HepG2 (cell line): ENCODE measurements at regions not wholly inside any gene's neighbourhood (a gene's known extent, or its start where the extent isn't known, plus 50 kb on each side); places are given as distances from the start of the nearest gene placed in this dataset.

Experiments
- ATAC-seq: fragments of 200-7000 bp; cut with Tn5 transposase; 3 replicates; pipeline ENCODE4 v1.9.1; 2020; ENCODE audit warnings: mild to moderate bottlenecking, moderate library complexity
- BruUV-seq: library from RNA; stranded (reverse); fragments of 400-500 nt; replicated peaks from 2 replicates; lab custom pipeline; 2021; lab: Mats Ljungman, UMichigan
- CTCF ChIA-PET: fragments of 300-600 bp; formaldehyde crosslinking; extraction: SDS; loops from one replicate; lab custom pipeline; 2021; ENCODE audit warnings: low total read pairs, inconsistent platforms, low intra/inter-chr PET ratio; lab: Yijun Ruan, JAX
- POLR2A ChIA-PET: fragments of 350-600 bp; sonication (Branson Sonifier 250); formaldehyde crosslinking; loops from one replicate; lab custom pipeline; 2020; ENCODE audit warnings: antibody characterized with exemption, inconsistent platforms; lab: Yijun Ruan, JAX
- DNase-seq: peaks from one replicate; pipeline ENCODE4 v3.0.0-alpha.2; 2015; ENCODE audit warnings: low spot score
- FAIRE-seq: peaks from 3 replicates; lab custom pipeline; 2011; peaks lifted over from hg19 to GRCh38; lab: Jason Lieb, UNC
- H2AFZ ChIP-seq: one replicate; pipeline ENCODE4 v1.6.1; 2011; ENCODE audit warnings: low read length, inconsistent platforms
- H3K27ac ChIP-seq: fragments of 300-600 bp; 3 replicates; pipeline ENCODE4 v1.8.0; 2011; ENCODE audit warnings: mixed run types, mild to moderate bottlenecking, mixed read lengths, low read length, inconsistent platforms; ENCODE audit not compliant: insufficient read depth; ENCODE audit errors: extremely low read length
- H3K27me3 ChIP-seq, 2 experiments: fragments of 200-600 bp in 1 of 2; 2 replicates in 1 of 2; 3 replicates in 1 of 2; pipeline versions ENCODE4 v1.6.0 to v1.8.0; 2011; ENCODE audit warnings: low read length in 2 of 2, mild to moderate bottlenecking in 2 of 2, moderate library complexity in 2 of 2, inconsistent platforms in 1 of 2; ENCODE audit not compliant: insufficient read depth in 2 of 2, control insufficient read depth in 1 of 2
- H3K36me3 ChIP-seq, 2 experiments: fragments of 200-600 bp in 1 of 2; replicated peaks in 1 of 2; 2 replicates in 1 of 2; 3 replicates in 1 of 2; pipeline versions ENCODE4 v1.5.1 to v1.8.0; 2011; ENCODE audit warnings: low read length in 2 of 2, inconsistent platforms in 1 of 2; ENCODE audit not compliant: insufficient read depth in 2 of 2, control insufficient read depth in 1 of 2
- H3K4me1 ChIP-seq: 2 replicates; pipeline ENCODE4 v1.5.1; 2012; ENCODE audit warnings: low read length, inconsistent platforms; ENCODE audit not compliant: insufficient read depth
- H3K4me2 ChIP-seq: 2 replicates; pipeline ENCODE4 v1.6.0; 2011; ENCODE audit warnings: low read depth, low read length, inconsistent platforms
- H3K4me3 ChIP-seq, 3 experiments: fragments of 200-600 bp in 1 of 3; sonication (generic), shearing (Covaris generic) in 1 of 3; replicated peaks in 1 of 3; 2 replicates each; pipeline ENCODE4 v1.5.1; 2011 to 2016; ENCODE audit warnings: low read length in 3 of 3, inconsistent platforms in 2 of 3, low read depth in 2 of 3, mild to moderate bottlenecking in 2 of 3, control low read depth in 1 of 3, mixed read lengths in 1 of 3; ENCODE audit not compliant: insufficient read depth in 1 of 3
- H3K79me2 ChIP-seq: one replicate; pipeline ENCODE4 v1.6.1; 2011; ENCODE audit warnings: low read length, inconsistent platforms; ENCODE audit not compliant: insufficient read depth
- H3K9ac ChIP-seq: 2 replicates; pipeline ENCODE4 v1.6.0; 2011; ENCODE audit warnings: mild to moderate bottlenecking, low read depth, low read length, inconsistent platforms; ENCODE audit not compliant: insufficient read depth
- H3K9me3 ChIP-seq: 2 replicates; pipeline ENCODE4 v1.5.1; 2012; ENCODE audit warnings: mild to moderate bottlenecking, low read length
- H4K20me1 ChIP-seq: 2 replicates; pipeline ENCODE4 v1.6.0; 2011; ENCODE audit warnings: inconsistent platforms, mild to moderate bottlenecking, low read length, moderate library complexity; ENCODE audit not compliant: insufficient read depth
- HMGA1 ChIP-seq: sonication (generic); formaldehyde crosslinking; conservative IDR thresholded peaks from 2 replicates; pipeline ENCODE4 v1.4.0; 2020; ENCODE audit warnings: missing genetic modification reagents
- PCBP1 ChIP-seq: fragments of 200-400 bp; formaldehyde crosslinking; IDR thresholded peaks from 2 replicates; pipeline ENCODE4 v1.6.1; 2017; ENCODE audit warnings: mild to moderate bottlenecking, low read depth, low read length, borderline replicate concordance
- PHF20 ChIP-seq: sonication (generic); formaldehyde crosslinking; IDR thresholded peaks from 2 replicates; pipeline ENCODE4 v1.5.0; 2020; ENCODE audit warnings: mild to moderate bottlenecking, missing genetic modification reagents
- ZNF7 ChIP-seq: IDR thresholded peaks from 2 replicates; pipeline ENCODE4 v1.6.1; 2016; ENCODE audit warnings: missing biosample characterization, missing genetic modification reagents
- ZNF75D ChIP-seq: sonication (generic); formaldehyde crosslinking; IDR thresholded peaks from 2 replicates; pipeline ENCODE4 v1.8.1; 2023; ENCODE audit warnings: missing genetic modification reagents, mild to moderate bottlenecking, borderline replicate concordance
- WGBS: methylation state at CpG from one replicate; pipeline ENCODE4 v1.1.6; 2017; ENCODE audit warnings: low lambda C conversion rate; 5-methylcytosine and 5-hydroxymethylcytosine counted together
- in situ Hi-C: cut with HindIII; loops from 2 replicates; pipeline ENCODE4 v1.10.0; 2017; ENCODE audit warnings: low pct_unique_long_range_greater_than_20kb; ENCODE audit not compliant: extremely low pct_ligation_motif_present
- intact Hi-C: fragments of 100-400 bp; cut with micrococcal nuclease; formaldehyde crosslinking; loops from one replicate; pipeline ENCODE4 v1.10.0; 2022; ENCODE audit not compliant: unreplicated experiment
- TF ChIP-seq, protein P1 (sequence below): sonication (generic); formaldehyde crosslinking; IDR thresholded peaks from 2 replicates; pipeline ENCODE4 v1.4.0; 2020; ENCODE audit warnings: missing genetic modification reagents
- TF ChIP-seq, protein P2 (sequence below): sonication (generic); formaldehyde crosslinking; IDR thresholded peaks from 2 replicates; pipeline ENCODE4 v1.5.0; 2020; ENCODE audit warnings: missing genetic modification reagents

DNA sequence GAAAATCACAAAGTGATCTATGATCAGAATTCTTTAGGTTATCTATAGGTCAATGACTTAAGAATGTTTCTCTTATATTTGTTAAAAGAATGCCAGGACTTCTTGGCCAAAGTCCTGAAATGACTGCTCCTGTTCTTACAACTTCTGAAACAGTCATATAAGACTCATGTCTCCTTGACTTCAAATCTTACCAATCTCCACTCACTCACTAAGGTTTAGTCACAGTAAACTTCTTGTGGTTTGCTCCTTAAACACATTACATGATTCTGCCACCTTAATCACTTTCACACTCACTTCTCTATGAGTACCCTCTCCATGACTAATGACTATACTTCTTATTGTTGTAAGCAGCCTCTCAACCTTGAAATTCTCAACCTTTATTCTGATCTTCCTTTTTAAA is 648.7 kb upstream of the CCDC179 start (continued):
- TF ChIP-seq, protein P1, sequence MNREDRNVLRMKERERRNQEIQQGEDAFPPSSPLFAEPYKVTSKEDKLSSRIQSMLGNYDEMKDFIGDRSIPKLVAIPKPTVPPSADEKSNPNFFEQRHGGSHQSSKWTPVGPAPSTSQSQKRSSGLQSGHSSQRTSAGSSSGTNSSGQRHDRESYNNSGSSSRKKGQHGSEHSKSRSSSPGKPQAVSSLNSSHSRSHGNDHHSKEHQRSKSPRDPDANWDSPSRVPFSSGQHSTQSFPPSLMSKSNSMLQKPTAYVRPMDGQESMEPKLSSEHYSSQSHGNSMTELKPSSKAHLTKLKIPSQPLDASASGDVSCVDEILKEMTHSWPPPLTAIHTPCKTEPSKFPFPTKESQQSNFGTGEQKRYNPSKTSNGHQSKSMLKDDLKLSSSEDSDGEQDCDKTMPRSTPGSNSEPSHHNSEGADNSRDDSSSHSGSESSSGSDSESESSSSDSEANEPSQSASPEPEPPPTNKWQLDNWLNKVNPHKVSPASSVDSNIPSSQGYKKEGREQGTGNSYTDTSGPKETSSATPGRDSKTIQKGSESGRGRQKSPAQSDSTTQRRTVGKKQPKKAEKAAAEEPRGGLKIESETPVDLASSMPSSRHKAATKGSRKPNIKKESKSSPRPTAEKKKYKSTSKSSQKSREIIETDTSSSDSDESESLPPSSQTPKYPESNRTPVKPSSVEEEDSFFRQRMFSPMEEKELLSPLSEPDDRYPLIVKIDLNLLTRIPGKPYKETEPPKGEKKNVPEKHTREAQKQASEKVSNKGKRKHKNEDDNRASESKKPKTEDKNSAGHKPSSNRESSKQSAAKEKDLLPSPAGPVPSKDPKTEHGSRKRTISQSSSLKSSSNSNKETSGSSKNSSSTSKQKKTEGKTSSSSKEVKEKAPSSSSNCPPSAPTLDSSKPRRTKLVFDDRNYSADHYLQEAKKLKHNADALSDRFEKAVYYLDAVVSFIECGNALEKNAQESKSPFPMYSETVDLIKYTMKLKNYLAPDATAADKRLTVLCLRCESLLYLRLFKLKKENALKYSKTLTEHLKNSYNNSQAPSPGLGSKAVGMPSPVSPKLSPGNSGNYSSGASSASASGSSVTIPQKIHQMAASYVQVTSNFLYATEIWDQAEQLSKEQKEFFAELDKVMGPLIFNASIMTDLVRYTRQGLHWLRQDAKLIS (CRISPR knock-in tag), result no peak
- no peak for TF ChIP-seq ZNF7 (CRISPR knock-in tag)
- no peak for TF ChIP-seq PCBP1

DNA sequence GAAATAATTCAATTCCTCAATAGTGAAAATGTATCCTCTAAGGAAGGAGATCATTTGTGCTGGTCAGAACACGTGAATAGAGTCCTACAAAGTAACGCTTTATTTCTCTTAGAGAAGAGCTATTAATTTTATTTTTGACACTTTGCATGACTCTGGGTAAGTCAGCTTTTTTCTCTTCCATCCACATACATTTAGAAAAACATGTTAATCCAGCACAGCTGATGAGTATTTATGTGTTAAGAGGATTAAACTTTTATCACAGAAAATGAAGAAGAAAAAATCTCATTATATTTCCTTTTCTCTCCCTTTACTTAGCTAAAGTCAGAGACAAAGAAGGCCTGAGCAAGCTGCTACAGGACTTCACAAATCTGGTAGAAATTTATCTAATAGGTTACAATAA is 649.5 kb upstream of the CCDC179 start:
- CTCF ChIA-PET, result no interaction called here
- Histone ChIP-seq H3K36me3 (no peaks in the 10 kb centered on the region), H3K4me1 (no peaks in the 10 kb centered on the region)
- DNase-seq (no peak), ATAC-seq (no peak)
- 2% methylated on average over 2 of the region's 2 CpGs for WGBS
- intact Hi-C loops, result no loop called here
- in situ Hi-C loops, result no loop called here
- TF ChIP-seq, protein P2, sequence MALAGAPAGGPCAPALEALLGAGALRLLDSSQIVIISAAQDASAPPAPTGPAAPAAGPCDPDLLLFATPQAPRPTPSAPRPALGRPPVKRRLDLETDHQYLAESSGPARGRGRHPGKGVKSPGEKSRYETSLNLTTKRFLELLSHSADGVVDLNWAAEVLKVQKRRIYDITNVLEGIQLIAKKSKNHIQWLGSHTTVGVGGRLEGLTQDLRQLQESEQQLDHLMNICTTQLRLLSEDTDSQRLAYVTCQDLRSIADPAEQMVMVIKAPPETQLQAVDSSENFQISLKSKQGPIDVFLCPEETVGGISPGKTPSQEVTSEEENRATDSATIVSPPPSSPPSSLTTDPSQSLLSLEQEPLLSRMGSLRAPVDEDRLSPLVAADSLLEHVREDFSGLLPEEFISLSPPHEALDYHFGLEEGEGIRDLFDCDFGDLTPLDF (CRISPR knock-in tag), result no peak
- TF ChIP-seq PHF20 (no peak), HMGA1 (no peak), ZNF75D (CRISPR knock-in tag) (no peak)
- TF ChIP-seq, all 625 proteins: peak for 0
- FAIRE-seq, result no peak
- POLR2A ChIA-PET, result no interaction called here
- no peak overlapping the region for H3K4me2 ChIP-seq
- H3K9me3 ChIP-seq, result no peaks in the 10 kb centered on the region
- no TSS peak for BruUV-seq
- H4K20me1 ChIP-seq, result no peaks in the 10 kb centered on the region
- no peak overlapping the region for H2AFZ ChIP-seq
- H3K27ac ChIP-seq, result no peak overlapping the region
- no peak overlapping the region for H3K9ac ChIP-seq
- H3K27me3 ChIP-seq, result no peaks in the 10 kb centered on the region
- H3K4me3 ChIP-seq, result no peak overlapping the region
- no peaks in the 10 kb centered on the region for H3K79me2 ChIP-seq
